ENCODE measurements at regions not wholly inside any gene's neighbourhood (a gene's known extent, or its start where the extent isn't known, plus 50 kb on each side); places are given as distances from the start of the nearest gene placed in this dataset.
A peak's percentile ranks its signal among the peaks of the same experiment; 100 is the strongest.

GRCh38 chr2:8234253-8234652 lies 447.6 kb upstream of the ID2 start:
- Histone ChIP-seq H3K27me3 (ENCODE audit: insufficient read depth, low read depth, low read length) (no peaks in the 10 kb centered on the region), H3K79me2 (replicated peaks; ENCODE audit: insufficient read depth, low read length) (no peaks in the 10 kb centered on the region), H3K9me2 (ENCODE audit: insufficient read depth, low read length) (no peaks in the 10 kb centered on the region), H2AFZ (ENCODE audit: low read depth, low read length) (no peak overlapping the region), H3F3A (ENCODE audit: insufficient read depth, low read length, poor library complexity, severe bottlenecking) (no peaks in the 10 kb centered on the region), H4K20me1 (ENCODE audit: insufficient read depth) (no peaks in the 10 kb centered on the region), H3K4me2 (ENCODE audit: low read length) (no peak overlapping the region), H3K36me3 (ENCODE audit: insufficient read depth, low read length) (no peaks in the 10 kb centered on the region), H3K9me3 (ENCODE audit: low read length) (no peaks in the 10 kb centered on the region), H3K9ac (ENCODE audit: low read length) (no peak overlapping the region), H3K4me3 (ENCODE audit: low read length) (no peak overlapping the region), H3K27ac (ENCODE audit: low read length) (no peak overlapping the region)
- no peak for TF ChIP-seq RAD21 (conservative IDR thresholded peaks at IDR 0.05)
- no peak for TF ChIP-seq SMC3 (conservative IDR thresholded peaks at IDR 0.05; ENCODE audit: poor library complexity)
- TF ChIP-seq REST (IDR thresholded peaks at IDR 0.05; ENCODE audit: borderline replicate concordance) = no peak
- TF ChIP-seq, protein P1, sequence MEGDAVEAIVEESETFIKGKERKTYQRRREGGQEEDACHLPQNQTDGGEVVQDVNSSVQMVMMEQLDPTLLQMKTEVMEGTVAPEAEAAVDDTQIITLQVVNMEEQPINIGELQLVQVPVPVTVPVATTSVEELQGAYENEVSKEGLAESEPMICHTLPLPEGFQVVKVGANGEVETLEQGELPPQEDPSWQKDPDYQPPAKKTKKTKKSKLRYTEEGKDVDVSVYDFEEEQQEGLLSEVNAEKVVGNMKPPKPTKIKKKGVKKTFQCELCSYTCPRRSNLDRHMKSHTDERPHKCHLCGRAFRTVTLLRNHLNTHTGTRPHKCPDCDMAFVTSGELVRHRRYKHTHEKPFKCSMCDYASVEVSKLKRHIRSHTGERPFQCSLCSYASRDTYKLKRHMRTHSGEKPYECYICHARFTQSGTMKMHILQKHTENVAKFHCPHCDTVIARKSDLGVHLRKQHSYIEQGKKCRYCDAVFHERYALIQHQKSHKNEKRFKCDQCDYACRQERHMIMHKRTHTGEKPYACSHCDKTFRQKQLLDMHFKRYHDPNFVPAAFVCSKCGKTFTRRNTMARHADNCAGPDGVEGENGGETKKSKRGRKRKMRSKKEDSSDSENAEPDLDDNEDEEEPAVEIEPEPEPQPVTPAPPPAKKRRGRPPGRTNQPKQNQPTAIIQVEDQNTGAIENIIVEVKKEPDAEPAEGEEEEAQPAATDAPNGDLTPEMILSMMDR (IDR thresholded peaks at IDR 0.05; ENCODE audit: poor library complexity, severe bottlenecking) = no peak
- peak; percentile 52 for TF ChIP-seq EP300 (conservative IDR thresholded peaks at IDR 0.05; ENCODE audit: poor library complexity, severe bottlenecking)
- TF ChIP-seq POLR2AphosphoS5 (IDR thresholded peaks at IDR 0.05) = peak; percentile 55

GRCh38 chr2:8234757-8235374 lies 447.0 kb upstream of the ID2 start:
- H3K9me2 ChIP-seq (ENCODE audit: insufficient read depth, low read length) = no peaks in the 10 kb centered on the region
- H2AFZ ChIP-seq (ENCODE audit: low read depth, low read length) = no peak overlapping the region
- no peaks in the 10 kb centered on the region for H3K36me3 ChIP-seq (ENCODE audit: insufficient read depth, low read length)
- H3K4me2 ChIP-seq (ENCODE audit: low read length) = no peak overlapping the region
- no peaks in the 10 kb centered on the region for H4K20me1 ChIP-seq (ENCODE audit: insufficient read depth)
- H3K27ac ChIP-seq (ENCODE audit: low read length) = no peak overlapping the region
- H3K27me3 ChIP-seq (ENCODE audit: insufficient read depth, low read depth, low read length) = no peaks in the 10 kb centered on the region
- H3K9ac ChIP-seq (ENCODE audit: low read length) = no peak overlapping the region
- no peaks in the 10 kb centered on the region for H3F3A ChIP-seq (ENCODE audit: insufficient read depth, low read length, poor library complexity, severe bottlenecking)
- TF ChIP-seq POLR2AphosphoS5 (IDR thresholded peaks at IDR 0.05) (no peak), TAF1 (IDR thresholded peaks at IDR 0.05; ENCODE audit: low read depth) (no peak), MXI1 (conservative IDR thresholded peaks at IDR 0.05; ENCODE audit: poor library complexity, severe bottlenecking) (no peak), RAD21 (conservative IDR thresholded peaks at IDR 0.05) (no peak), EZH2 (IDR thresholded peaks at IDR 0.05; ENCODE audit: borderline replicate concordance, insufficient read depth, low read length, poor library complexity, severe bottlenecking) (no peak), REST (IDR thresholded peaks at IDR 0.05; ENCODE audit: borderline replicate concordance) (no peak), SMC3 (conservative IDR thresholded peaks at IDR 0.05; ENCODE audit: poor library complexity) (no peak), EP300 (conservative IDR thresholded peaks at IDR 0.05; ENCODE audit: poor library complexity, severe bottlenecking) (no peak)
- TF ChIP-seq, protein P1 (IDR thresholded peaks at IDR 0.05; ENCODE audit: poor library complexity, severe bottlenecking) = no peak
- no peaks in the 10 kb centered on the region for H3K79me2 ChIP-seq (replicated peaks; ENCODE audit: insufficient read depth, low read length)
- H3K4me3 ChIP-seq (ENCODE audit: low read length) = no peak overlapping the region
- H3K9me3 ChIP-seq (ENCODE audit: low read length) = no peaks in the 10 kb centered on the region

Data from neural cell (in vitro differentiated cells).